Urothelium cell line (cell line): ENCODE measurements at regions not wholly inside any gene's neighbourhood (a gene's known extent, or its start where the extent isn't known, plus 50 kb on each side); places are given as distances from the start of the nearest gene placed in this dataset.
A peak's percentile ranks its signal among the peaks of the same experiment; 100 is the strongest.

Experiments
- DNase-seq: peaks from one replicate; pipeline ENCODE4 v3.0.0; 2011; ENCODE audit warnings: low spot score, mixed read lengths
- FAIRE-seq: peaks from 2 replicates; lab custom pipeline; 2011; peaks lifted over from hg19 to GRCh38; lab: Jason Lieb, UNC

- FAIRE-seq (no peak), DNase-seq (no peak)
These were observed 258.3 kb downstream of the TOMM20 start for GRCh38 chr1:234870020-234870981.

GRCh38 chr1:234869182-234870019 lies 259.2 kb downstream of the TOMM20 start:
- no peak for DNase-seq
- no peak for FAIRE-seq

GRCh38 chr1:234868296-234869147 lies 258.5 kb upstream of the IRF2BP2 start:
- no peak for FAIRE-seq
- no peak for DNase-seq

- FAIRE-seq (no peak), DNase-seq (peak; percentile 80)
These were observed 256.3 kb upstream of the IRF2BP2 start for GRCh38 chr1:234866007-234866866.

- DNase-seq (no peak), FAIRE-seq (no peak)
These were observed 255.4 kb upstream of the IRF2BP2 start for GRCh38 chr1:234865171-234866006.

- FAIRE-seq: no peak
- no peak for DNase-seq
These were observed 254.1 kb upstream of the IRF2BP2 start for GRCh38 chr1:234864116-234864515.

GRCh38 chr1:234863551-234863971 lies 253.6 kb upstream of the IRF2BP2 start:
- DNase-seq: peak; percentile 35
- no peak for FAIRE-seq

- FAIRE-seq (no peak), DNase-seq (peak; percentile 64)
These were observed 253.1 kb upstream of the IRF2BP2 start for GRCh38 chr1:234862944-234863515.

- no peak for FAIRE-seq
These were observed 252.5 kb upstream of the IRF2BP2 start for GRCh38 chr1:234862360-234862943.

GRCh38 chr1:234861761-234862160 lies 251.8 kb upstream of the IRF2BP2 start:
- DNase-seq (no peak), FAIRE-seq (no peak)

More at GRCh38 chr1:234862360-234862943, 252.5 kb upstream of the IRF2BP2 start:
- no peak for DNase-seq

GRCh38 chr1:234861024-234861620 lies 251.1 kb upstream of the IRF2BP2 start:
- FAIRE-seq (no peak), DNase-seq (no peak)

GRCh38 chr1:234858722-234859121 lies 248.7 kb upstream of the IRF2BP2 start:
- FAIRE-seq (no peak), DNase-seq (peak; percentile 45)

- DNase-seq (no peak), FAIRE-seq (no peak)
These were observed 246.9 kb upstream of the IRF2BP2 start for GRCh38 chr1:234856845-234857245.

- FAIRE-seq: no peak
- DNase-seq: no peak
These were observed 245.9 kb upstream of the IRF2BP2 start for GRCh38 chr1:234855851-234856250.

GRCh38 chr1:234854645-234855039 lies 244.7 kb upstream of the IRF2BP2 start:
- no peak for FAIRE-seq
- no peak for DNase-seq

GRCh38 chr1:234853906-234854644 lies 244.1 kb upstream of the IRF2BP2 start:
- DNase-seq (no peak), FAIRE-seq (no peak)

GRCh38 chr1:234852659-234853058 lies 242.7 kb upstream of the IRF2BP2 start:
- FAIRE-seq (no peak), DNase-seq (no peak)
